ENCODE measurements at regions not wholly inside any gene's neighbourhood (a gene's known extent, or its start where the extent isn't known, plus 50 kb on each side); places are given as distances from the start of the nearest gene placed in this dataset.

DNA sequence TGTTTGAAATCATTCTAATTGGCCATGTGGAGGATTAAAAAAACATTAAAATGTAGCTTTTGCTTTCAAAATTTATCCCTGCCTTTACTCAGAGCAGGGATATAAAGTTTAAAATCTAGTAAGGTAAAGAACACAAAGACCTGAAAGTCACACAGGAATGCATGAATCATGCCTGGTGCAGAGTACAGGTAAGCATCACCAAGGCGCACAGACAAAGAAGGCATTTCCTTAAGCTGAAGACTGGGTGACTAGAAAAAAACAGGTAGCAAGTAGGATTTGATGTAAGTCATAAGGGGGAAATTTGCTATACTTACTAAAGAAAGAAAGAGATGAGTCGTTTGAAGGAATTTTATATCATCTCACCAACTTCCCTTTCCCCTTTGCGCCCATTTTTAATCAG lies 405.6 kb downstream of the GXYLT1 start:
- no peak for FAIRE-seq

DNA sequence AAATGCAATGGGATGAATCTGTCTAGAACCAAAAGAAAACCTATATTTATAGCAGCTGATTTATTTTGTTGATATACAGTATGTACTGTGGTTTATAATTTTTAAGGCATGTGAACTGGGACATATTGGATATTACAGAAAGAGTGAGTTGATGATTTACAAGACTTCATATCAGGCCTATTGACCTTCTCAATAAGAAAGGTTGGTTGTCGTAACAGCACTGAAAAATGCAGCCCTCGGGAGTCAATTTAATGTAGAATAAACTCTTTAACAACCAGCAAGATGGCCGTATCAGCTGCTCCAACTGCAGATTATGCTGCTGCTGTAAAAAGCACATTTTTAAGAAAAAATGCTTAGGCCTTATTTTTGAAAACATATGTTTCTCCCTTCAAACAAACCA lies 407.3 kb downstream of the GXYLT1 start:
- FAIRE-seq: no peak

DNA sequence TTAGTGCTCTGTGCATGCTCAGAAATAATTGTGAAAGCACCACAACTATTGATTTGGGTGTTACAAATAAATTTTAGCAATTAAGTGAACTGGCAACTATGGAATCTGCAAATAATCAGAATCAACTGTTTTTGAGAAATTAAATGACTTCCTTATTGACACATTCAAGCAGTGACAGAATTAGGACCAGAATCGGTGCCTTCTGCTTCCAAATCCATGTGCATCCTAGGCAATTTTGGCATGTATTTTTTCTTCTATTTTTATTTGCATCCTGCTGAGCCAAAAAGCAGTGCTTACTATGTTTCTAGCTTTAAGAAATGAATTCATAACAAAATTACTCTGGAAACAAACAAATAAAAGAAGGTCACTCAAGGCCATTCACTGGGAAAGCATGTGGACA lies 408.2 kb downstream of the GXYLT1 start:
- no peak for FAIRE-seq

DNA sequence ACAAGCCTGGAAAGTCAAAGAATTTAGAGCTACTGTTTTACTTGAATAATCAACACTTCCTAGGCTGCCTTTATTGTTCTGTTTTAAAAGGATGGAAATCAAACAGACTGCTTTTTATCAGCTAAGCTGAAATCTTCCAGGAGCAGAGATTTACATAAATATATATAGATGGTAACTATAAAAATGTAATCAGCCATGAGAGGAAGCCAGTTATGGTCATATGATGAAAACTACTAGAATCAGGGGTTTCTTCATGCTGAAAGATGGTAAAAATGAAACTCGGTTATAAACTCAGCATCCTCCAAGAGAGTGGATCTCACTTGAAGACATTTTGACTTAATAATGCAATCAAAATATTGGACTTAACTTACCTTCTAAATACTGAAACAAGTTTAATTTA lies 413.0 kb downstream of the GXYLT1 start:
- FAIRE-seq: no peak

DNA sequence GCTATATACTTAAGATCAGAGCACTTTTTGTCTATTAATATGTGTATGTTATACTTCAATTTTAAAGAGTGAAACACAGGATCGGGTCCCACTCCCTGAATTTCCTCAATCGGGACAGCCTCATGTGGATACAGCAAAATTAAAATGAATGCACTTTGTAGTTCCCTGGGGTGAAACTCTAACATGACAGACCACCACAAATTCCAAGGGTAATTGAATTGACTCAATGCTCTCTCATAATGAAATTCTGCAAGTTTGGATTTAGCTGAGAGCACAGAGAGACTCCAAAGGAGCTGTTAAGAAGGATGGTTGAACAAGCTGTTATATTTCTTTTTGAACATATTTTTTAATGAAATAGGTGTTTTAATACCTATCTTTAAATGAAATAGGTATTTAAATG lies 413.6 kb downstream of the GXYLT1 start:
- FAIRE-seq: no peak

DNA sequence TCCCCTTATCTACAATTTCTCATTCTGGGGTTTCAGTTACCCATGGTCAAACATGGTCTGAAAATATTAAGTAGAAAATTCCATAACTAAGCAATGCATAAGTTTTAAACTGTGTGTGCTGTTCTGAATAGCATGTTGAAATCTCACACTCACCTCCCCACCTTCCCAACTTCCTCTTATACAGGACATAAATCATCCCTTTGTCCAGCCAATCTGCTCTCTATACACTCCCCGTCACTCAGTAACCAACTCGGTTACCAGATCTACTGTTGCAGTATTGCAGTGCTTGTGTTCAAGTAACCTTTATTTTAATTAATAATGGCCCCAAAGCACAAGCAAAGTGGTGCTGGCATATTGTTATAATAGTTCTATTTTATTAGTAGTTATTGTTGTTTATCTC lies 420.5 kb downstream of the GXYLT1 start:
- no peak for FAIRE-seq

DNA sequence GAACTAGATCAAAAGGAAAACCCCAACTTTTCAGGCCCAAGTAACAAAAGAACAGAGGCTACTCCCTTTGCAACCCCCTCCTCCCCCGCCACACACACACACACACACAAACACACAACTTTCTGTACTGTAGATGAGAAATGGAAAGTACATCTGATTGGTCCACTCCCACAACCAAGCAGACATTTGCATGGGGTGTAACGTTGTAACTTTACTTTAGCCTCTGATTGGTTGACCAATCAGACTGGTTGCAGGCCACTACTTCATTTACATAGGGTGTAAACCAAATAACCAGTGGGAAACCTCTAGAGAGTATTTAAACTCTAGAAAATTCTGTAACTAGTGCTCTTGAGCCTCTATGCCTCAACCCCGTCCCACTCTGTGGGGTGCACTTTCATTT lies 425.5 kb downstream of the GXYLT1 start:
- no peak for FAIRE-seq

DNA sequence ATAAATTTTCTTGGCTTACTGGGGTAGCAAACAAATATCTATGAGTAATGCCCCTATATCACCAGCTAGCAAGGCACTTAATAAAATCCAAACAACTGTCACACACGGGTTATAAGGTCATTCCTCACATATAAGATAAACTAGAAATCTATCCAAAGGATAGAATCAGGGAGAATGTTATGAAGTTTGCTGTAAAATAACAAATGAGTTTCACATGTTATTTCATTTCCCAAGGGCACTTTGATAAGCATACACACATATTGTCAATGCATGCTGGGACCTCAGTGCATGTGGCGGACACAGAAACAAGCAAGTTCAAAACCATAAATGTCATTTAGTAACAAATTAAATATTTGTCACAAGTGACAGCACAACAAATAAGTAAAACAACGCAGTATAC lies 429.4 kb downstream of the GXYLT1 start:
- no peak for FAIRE-seq

DNA sequence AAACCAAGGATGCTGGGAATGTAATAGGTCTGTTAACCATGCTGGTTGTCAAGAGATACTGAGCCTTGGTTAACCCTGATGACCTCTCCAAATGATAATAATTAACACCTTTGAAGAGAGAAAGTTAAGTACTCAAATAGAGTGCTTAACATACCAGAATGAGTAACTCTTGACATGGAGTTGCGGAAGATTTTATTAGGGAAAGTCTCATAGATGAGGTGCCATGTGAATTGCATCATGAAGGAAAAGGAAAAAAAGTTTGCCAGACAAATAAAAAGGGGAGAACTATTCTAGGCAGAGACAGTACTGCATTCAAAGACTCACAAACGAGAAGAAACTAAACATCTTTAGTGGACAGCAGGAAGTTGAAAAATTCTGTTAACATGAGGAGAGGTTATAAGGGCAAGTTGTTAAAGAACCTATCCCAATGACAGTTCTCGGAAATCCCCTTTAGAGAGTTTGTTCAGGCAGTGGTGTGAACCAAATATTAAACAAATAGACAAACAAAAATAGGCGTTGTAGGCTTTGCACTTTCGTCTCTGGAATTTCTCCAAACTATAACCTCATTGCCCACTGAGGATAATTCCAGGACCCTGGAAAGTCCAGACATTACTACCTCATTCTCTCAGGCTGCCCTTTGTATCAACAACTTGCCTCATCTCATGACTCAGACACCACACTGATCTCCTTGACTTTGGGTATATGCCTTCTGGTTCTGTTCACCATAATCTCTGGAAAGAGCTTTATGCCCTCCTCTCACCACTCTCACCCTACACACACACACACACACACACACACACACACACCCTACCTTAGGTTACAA lies 435.0 kb downstream of the GXYLT1 start:
- FAIRE-seq: no peak

DNA sequence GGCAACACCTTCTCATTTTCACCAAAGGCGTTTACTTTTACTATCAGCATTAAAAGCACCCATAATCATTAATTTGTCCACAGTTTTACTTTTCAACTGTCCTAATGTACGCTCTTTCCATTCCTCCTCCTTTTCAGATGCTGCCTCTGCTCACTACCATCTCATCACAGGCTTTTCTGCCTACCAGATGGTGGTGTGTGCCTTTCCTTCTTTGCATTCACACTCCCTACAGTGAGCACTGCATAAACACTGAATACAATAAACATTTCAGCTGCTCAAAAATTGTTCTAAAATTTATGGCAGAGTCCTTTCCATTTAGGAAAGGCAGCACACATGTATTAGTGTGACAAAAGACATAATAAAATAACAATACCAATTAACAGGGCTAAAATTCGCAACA lies 435.7 kb downstream of the GXYLT1 start:
- FAIRE-seq: no peak

DNA sequence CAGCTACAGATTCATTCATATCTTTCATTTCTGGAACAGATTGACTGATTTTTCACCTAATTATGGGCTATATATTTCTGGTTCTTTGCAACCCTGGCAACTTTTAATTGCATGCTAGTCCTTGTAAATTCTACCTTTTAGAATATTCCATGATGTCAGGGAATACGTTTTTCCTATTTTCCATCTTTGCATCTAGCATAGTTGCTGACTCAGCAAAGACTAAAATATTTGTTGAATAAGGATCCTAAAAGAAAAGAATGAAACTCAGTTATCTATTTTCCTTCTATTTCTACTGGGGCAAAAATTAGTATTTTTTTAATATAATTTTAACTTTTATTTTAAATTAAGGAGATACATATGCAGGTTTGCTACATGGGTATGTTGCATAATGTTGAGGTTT lies 438.3 kb downstream of the GXYLT1 start:
- no peak for FAIRE-seq

DNA sequence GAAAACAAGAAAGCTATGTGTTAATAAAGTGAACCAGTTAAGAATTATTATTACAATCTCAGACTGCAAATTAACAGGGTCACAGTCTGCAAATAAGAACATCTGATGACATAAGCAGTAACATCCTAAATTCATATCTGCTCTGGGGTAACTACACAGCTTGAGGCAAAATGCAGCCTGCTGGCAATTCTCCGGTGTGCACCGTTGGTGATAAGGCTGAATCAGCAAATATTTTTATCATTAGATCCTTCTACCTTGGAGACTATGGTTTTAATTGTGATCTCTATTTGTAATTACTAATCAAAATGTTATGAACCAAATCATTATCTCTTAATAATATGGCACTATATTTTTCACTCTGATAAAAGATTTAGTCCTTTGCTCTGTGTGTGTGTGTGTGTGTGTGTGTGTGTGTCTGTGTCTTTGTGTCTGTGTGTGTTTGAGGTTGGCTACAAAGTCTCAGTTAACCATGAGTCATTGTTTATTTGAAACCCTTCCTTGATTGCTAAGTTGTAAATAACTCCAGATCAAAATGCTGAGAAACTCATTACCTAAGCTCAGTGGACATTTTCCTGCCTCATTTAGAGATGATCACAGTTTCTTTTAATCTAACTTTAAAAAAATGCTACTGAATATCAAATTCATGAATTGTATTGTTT lies 442.6 kb downstream of the GXYLT1 start:
- FAIRE-seq: no peak

DNA sequence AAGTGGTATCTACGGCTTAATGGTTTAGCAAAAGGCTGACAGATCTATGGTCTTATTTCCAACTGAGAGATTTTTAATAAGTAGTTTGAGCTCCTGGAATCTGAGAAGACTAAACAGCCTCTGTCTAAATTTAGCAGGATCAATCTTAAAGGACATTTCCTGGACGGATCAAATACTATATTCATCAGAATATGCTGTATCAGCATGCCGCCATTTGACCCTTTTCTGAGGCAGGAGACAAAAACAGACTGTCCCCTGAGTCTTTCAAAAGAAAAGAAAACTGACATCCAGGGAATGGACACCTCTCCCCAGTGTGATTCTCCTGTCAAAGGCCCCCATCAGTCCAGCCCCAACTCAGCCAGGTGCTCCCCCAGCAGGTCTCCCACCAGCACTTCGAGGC lies 443.7 kb downstream of the GXYLT1 start:
- FAIRE-seq: no peak

DNA sequence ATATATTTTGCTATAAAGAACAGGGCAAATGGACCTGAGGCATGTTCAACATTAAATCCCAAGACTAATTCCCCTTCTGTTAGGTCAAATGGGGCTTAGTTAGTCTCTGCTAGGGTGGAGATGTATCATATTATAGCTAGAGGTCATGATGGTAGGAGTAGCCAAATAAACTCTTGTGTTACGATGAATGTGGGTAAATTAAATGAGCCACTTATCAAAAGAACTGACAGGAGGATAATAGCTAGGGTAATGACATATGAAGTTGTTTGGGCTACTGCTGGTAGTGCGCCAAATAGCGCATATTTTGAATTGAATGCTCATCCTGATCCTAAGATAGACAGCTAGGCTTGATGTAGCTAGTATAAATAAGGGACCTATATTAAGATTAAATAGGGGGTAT lies 445.0 kb downstream of the GXYLT1 start:
- FAIRE-seq: no peak

DNA sequence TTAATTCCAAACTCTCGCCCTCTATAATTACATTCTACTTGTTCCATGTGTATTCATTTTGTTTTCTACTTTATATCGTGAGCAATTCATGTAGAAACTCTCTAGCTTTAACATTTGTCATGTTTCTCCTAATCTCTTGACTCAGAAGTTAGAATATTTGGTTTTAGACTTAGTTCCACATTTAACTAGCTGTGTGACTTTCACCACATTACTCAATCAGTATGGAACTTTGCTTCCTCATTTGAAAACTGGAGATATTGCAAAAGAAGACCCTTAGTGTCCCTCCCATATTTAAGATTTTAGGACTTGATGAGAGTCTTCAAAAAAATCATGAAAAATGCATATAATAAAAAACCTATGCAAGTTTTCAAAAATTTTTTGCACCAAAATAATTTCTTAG lies 447.5 kb downstream of the GXYLT1 start:
- no peak for FAIRE-seq

DNA sequence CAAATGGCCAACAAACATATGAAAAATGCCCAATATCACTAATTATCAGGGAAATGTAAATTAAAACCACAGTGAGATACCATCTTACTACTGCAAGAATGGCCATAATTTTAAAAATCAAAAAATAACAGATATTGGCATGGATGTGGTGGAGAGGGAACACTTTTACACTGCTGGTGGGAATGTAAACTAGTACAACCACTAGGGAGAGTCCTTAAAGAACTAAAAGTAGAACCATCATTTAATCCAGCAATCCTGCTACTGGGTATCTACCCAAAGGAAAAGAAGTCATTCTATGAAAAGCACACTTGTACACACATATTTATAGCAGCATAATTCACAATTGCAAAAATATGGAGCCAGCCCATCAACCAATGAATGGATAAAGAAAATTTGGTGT lies 459.7 kb downstream of the GXYLT1 start:
- no peak for FAIRE-seq

DNA sequence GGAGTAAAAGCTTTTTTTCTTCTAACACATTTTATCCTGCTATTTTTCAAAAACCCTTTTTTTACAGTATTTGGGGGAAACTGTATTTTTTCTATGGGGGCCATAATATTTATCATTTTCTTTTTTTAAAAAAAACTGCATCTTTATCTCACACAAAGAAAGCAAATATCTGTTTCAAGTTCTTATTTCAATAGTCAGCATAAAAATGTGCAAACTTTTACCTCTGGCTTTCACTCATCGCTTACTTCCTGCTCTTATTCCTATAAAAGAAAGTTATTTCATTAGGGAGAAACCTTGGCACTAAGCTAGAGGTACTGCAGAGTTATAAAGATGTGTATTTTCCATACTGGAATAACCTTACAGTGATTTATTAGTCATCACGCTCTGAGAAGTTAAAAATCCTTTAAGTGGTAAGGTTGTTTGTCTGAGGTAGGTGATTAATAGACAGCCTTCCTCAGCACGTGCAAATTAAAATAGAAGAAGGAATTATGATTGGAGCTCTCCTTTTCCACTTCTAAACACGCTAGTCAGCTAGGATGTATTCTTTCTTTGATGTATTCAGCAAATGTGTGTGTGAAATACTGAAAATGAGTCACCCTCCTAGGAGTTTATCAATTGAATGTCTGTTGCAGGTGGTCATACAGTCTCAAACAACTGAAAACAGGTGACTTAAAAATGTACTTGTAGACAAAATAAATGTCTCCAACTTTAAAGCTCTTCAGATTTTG lies 461.0 kb downstream of the GXYLT1 start:
- FAIRE-seq: no peak

DNA sequence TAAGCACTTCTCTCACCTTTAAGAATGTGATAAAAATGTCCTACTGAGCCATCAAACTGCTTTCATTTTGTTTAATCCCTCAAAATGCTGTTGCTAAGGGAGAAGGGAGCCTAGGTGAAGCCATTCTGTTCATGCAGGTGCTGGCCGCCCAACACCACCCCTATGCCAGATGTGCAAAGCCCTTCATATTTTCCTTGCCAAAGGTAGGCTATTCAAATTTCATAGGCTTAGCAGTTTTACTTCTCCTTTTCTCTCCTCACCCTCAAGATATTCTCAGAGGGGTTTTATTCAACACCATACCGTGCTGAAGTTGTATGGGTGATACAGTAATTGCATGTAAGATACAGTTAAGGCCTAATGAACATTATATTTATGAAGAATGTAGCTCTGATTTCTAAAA lies 461.7 kb downstream of the GXYLT1 start:
- no peak for FAIRE-seq

DNA sequence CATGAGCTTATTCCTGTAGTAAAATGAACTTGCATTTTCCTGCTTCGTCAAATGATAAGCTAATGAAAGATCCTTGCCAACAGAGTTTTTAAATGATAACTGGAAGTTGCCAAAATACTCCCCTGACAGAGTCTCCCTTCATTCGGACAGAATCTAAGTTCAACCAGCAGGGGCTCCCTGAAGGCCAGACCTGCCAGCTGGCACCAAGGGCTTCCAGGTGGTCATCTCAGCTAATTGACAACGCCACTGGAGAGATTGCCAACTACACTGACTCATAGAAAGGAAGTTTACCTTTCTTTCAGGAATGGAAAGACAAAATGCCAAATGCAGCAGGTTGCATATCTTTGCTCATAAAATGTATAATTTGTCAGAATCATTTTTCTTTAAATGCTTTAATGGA lies 462.8 kb downstream of the GXYLT1 start:
- FAIRE-seq: no peak

DNA sequence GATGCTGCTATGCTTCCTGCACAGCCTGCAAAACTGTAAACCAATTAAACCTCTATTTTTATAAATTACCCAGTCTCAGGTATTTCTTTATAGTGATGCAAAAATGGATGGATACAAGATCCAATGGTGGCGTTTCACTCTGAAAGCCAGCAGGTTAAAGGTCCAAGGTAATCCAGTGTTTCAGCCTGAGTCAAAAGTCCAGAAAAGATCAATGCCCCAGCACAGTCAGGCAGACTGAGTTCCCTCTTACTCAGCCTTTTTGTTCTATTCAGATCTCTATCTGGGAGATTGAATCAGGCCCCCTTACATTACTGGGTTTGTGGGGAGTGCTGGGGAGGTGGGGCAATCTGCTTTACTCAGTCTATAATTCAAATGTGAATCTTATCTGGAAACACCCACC lies 464.5 kb downstream of the GXYLT1 start:
- FAIRE-seq: no peak

DNA sequence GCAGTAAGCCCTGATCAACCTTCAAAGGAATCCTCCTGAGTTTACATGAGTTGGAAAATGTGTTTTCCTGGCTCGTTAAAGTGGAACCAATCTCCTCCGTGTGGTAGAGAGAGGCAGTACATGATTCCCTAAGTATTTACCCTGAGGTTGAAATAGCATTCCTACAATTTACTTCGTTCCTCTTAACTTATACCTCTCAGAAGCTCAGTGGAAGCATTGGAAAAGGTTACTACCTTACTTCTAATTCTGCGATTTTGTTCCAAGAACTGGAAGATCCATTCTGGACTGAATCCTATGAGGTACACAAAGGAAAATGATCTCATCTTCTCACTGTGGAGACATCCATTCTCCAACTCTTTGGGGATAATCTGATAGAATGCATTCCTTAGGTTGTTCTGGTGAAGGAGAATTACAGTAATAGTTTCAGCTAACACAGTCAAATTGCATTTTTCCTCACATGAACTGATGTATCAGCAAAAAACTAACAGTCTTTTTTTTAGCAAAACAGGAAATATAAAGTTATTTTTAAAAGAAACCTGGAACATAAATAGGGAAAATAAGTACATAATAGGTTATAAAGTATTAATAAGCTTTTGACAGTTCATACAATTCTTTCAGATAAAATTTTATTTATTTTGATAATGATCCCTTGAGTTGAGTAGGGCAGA lies 475.6 kb downstream of the PDZRN4 start:
- FAIRE-seq: no peak

DNA sequence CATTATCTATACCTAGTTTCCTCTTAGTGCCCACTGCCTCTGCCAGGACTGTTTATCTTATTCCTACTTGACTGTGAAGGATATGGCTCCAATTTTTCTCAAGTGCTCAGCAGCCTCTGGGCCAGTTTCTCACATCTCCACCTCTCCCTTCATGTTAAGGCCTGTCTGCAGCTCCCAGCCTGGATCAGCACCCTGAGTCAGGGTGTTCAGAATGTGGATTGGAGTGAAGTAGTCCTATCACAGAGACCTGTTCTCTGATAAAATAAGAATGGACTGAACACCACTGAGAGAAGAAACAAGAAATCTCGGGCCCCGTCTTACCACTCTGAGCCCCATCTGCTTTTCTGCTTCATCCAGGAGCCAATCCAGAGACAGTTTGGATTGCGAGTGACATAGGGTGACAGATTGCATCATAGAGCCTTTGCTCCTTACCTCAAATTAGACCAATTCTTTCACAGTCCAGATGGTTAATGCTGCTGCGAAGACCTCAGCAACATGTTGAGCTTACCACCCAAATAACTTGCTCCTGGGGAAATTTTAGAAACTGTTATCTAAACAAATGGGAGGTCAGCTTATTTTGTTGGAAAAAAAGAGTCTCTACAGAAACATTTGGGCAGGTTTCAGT lies 473.1 kb downstream of the PDZRN4 start:
- no peak for FAIRE-seq

DNA sequence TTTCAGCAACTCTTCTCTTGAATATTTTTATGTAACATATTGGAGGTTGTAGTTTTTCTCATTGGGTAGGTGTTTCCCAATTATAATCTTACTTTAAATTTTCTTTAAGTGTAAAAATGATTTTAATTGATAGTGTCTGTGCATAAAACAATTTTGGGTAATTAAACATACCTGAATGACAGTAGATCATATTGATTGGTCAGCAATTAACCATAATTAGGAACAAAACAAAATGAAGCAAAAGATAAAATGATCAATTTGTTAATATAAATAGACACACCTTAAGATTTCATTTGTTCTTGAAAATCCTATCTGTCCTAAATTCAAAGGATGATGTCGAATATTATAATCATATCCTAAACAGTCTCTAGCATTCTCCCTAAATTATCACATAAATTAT lies 468.3 kb downstream of the PDZRN4 start:
- FAIRE-seq: no peak

Data from endometrium (tissue), 2 donors.